Fibroblast of the aortic adventitia (primary cell): ENCODE measurements at regions not wholly inside any gene's neighbourhood (a gene's known extent, or its start where the extent isn't known, plus 50 kb on each side); places are given as distances from the start of the nearest gene placed in this dataset.

ENCODE experiments used
- DNase-seq: peaks from one replicate; pipeline ENCODE4 v3.0.0-alpha.2; 2010; ENCODE audit warnings: low read depth
- H3K4me3 ChIP-seq: 2 replicates; pipeline ENCODE4 v1.5.1; 2011; ENCODE audit warnings: low read depth, mild to moderate bottlenecking, control low read depth, low read length, moderate library complexity
- TF ChIP-seq, protein P1 (sequence below): IDR thresholded peaks from 2 replicates; pipeline ENCODE4 v1.5.1; 2011; ENCODE audit warnings: mild to moderate bottlenecking, low read length, control low read depth, inconsistent platforms; ENCODE audit not compliant: insufficient read depth

DNA sequence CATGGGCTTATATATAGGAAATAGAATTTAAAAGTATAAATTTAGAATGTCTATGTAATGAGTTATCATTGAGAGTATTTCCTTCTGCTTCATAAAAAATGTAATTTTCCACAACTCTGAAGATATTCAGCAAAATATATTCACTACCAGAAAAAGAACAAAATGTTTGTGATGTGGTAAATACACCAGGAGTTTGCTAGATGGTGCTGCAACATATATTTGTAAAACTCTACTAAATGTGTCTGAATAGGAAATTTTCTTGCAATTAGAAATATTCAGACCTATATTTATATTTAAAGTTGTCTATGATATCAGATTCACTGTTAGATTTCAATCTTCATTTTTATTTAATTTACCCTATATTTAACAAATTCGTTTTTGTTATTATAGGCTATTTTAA is 201.1 kb downstream of the PPP1R3A start:
- H3K4me3 ChIP-seq = no peak overlapping the region
- TF ChIP-seq, protein P1, sequence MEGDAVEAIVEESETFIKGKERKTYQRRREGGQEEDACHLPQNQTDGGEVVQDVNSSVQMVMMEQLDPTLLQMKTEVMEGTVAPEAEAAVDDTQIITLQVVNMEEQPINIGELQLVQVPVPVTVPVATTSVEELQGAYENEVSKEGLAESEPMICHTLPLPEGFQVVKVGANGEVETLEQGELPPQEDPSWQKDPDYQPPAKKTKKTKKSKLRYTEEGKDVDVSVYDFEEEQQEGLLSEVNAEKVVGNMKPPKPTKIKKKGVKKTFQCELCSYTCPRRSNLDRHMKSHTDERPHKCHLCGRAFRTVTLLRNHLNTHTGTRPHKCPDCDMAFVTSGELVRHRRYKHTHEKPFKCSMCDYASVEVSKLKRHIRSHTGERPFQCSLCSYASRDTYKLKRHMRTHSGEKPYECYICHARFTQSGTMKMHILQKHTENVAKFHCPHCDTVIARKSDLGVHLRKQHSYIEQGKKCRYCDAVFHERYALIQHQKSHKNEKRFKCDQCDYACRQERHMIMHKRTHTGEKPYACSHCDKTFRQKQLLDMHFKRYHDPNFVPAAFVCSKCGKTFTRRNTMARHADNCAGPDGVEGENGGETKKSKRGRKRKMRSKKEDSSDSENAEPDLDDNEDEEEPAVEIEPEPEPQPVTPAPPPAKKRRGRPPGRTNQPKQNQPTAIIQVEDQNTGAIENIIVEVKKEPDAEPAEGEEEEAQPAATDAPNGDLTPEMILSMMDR = no peak
- no peak for DNase-seq

DNA sequence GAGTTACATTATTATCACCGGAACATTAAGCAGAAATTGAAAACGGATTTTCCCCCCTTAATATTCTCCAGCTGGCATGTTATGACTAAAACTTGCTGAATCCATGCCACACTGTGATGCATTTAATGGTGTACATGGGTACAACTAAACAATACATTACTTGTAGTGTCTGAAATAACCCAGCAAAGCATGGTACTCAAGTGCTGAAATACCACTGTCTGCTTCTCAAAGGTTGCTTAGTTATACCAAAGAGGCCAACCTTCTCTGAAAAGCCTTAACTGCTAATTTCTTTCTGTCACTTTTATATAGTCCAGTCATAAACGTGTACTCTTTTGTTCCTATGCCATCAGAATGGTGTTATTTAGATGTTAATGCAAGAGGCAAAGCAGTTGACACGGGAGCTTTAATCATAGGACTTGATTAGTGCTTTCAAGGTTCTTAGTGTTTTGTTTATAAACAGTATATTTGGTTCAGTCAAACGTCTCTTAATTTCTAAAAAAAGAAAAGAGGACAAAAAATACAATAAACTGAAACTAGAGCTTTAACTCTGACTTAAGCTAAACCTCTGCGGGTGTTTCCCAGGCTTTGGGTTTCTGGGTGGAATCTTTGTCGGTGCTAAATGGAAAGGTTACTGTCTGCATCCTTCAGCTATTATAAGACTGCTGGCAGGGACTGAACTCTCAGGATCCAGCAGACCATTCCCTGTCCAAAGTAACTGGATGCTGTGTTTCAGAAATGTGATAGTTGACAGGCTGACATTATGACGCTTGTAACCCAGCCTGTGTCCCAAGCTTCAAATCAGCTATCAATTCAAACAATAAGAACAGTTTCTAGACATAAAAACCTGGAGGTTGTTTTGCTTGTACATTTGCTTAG is 202.6 kb downstream of the PPP1R3A start:
- no peak for DNase-seq
- H3K4me3 ChIP-seq = no peak overlapping the region
- TF ChIP-seq, protein P1 = no peak

GRCh38 chr7:113715262-113715661 is 203.5 kb downstream of the PPP1R3A start:
- H3K4me3 ChIP-seq = no peak overlapping the region
- TF ChIP-seq, protein P1 = no peak
- no peak for DNase-seq

DNA sequence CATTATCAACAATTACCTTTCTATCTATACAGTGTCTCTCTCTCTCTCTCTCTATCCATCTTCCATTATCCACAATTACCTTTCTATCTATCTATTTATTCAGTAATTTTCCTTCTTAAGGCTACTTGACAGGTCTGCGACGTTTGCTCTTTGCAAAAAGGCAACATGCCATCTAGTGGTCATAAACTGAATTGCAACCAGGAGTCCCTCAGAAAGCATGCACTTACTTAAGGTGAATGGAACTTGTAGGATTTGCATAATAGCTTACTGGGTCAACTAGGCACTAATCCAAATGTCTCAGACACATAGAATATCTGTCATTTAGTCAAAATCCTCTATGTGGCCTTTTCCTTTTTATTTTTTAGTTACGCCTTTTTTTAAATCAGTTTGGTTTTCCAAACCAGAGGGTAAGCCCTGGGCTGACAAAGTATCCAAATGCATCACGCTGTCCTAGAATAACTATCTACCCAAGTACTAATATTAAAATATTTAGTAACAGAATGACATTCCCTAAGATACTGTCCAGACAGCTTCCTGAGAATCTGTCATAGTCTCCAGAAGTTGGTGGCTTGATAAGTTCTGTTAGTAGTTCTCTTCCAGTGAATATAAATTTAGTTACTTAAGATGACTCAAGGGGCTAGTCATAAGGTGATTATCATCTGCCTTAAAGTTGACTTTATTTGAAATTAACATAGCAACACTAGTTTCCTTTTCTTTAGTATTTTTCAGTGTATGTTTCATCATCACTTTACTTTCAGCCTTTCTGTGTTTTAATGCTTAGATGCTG is 208.3 kb downstream of the PPP1R3A start:
- no peak overlapping the region for H3K4me3 ChIP-seq
- TF ChIP-seq, protein P1 = peak; percentile 99
- DNase-seq = peak; percentile 88

- H3K4me3 ChIP-seq = no peak overlapping the region
- TF ChIP-seq, protein P1 = no peak
- DNase-seq = no peak
Measured at GRCh38 chr7:113705439-113705838, 213.4 kb downstream of the PPP1R3A start.

- peak; percentile 52 for DNase-seq
- H3K4me3 ChIP-seq = no peak overlapping the region
- TF ChIP-seq, protein P1 = peak; percentile 78
Measured at GRCh38 chr7:113698556-113699220, 220.1 kb downstream of the PPP1R3A start.
